ENCODE measurements at regions not wholly inside any gene's neighbourhood (a gene's known extent, or its start where the extent isn't known, plus 50 kb on each side); places are given as distances from the start of the nearest gene placed in this dataset.

DNA sequence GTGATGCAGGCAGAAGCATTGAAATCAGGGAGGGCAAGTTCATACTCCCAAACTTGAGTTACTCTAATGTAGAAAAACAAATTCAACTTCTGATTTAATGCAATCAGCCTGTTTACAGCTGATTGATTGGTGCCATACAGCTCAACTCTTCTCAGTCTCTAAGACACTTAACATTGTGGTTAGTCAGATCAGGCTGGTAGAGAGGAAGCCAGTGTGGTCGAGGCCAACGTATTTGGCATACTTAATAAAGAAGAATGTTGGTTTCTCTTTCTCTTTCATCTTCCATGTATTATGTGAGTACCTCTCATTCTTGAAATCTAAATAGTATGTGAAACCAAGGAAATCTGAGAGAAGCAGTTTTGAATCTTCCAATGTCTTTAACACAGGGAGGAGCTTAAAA lies 255.0 kb upstream of the SLITRK1 start (continued):
- TF ChIP-seq KAT2A (conservative IDR thresholded peaks at IDR 0.05; ENCODE audit: control insufficient read depth, low read depth, low read length) (no peak), ZSCAN29 (IDR thresholded peaks at IDR 0.05) (no peak), IKZF2 (IDR thresholded peaks at IDR 0.05) (peak; percentile 45 to 59; a peak in 3 of 4 replicates), TCF7 (IDR thresholded peaks at IDR 0.05; ENCODE audit: borderline replicate concordance) (no peak), RELA (IDR thresholded peaks at IDR 0.05; ENCODE audit: borderline replicate concordance, partially characterized antibody) (no peak), SRF (IDR thresholded peaks at IDR 0.05; ENCODE audit: low read depth in 2 of 2, low read length in 2 of 2) (no peak), SREBF1 (IDR thresholded peaks at IDR 0.05; ENCODE audit: low read length) (no peak), EGR1 (IDR thresholded peaks at IDR 0.05; ENCODE audit: borderline replicate concordance in 1 of 2, low read depth in 2 of 2, low read length in 2 of 2) (no peak), PML (IDR thresholded peaks at IDR 0.05; ENCODE audit: low read length) (no peak), CHD1 (IDR thresholded peaks at IDR 0.05; ENCODE audit: low read depth, low read length) (no peak), MYC (IDR thresholded peaks at IDR 0.05; ENCODE audit: insufficient read depth, insufficient read length, insufficient replicate concordance, low read length, severe bottlenecking) (no peak), NRF1 (conservative IDR thresholded peaks at IDR 0.05; ENCODE audit: low read depth, low read length) (no peak), POLR2A (IDR thresholded peaks at IDR 0.05; ENCODE audit: low read depth, low read length) (no peak), NFYB (IDR thresholded peaks at IDR 0.05; ENCODE audit: insufficient read depth, low read depth, low read length) (no peak), SUPT20H (IDR thresholded peaks at IDR 0.05; ENCODE audit: borderline replicate concordance, control insufficient read depth, low read depth, low read length) (no peak), CREM (IDR thresholded peaks at IDR 0.05; ENCODE audit: low read depth) (no peak), HDAC6 (IDR thresholded peaks at IDR 0.05; ENCODE audit: unreplicated experiment) (no peak)
- TF ChIP-seq, protein P1, sequence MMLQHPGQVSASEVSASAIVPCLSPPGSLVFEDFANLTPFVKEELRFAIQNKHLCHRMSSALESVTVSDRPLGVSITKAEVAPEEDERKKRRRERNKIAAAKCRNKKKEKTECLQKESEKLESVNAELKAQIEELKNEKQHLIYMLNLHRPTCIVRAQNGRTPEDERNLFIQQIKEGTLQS (IDR thresholded peaks at IDR 0.05; ENCODE audit: borderline replicate concordance, extremely low read depth, low read depth, low read length): no peak
- TF ChIP-seq, protein P2, sequence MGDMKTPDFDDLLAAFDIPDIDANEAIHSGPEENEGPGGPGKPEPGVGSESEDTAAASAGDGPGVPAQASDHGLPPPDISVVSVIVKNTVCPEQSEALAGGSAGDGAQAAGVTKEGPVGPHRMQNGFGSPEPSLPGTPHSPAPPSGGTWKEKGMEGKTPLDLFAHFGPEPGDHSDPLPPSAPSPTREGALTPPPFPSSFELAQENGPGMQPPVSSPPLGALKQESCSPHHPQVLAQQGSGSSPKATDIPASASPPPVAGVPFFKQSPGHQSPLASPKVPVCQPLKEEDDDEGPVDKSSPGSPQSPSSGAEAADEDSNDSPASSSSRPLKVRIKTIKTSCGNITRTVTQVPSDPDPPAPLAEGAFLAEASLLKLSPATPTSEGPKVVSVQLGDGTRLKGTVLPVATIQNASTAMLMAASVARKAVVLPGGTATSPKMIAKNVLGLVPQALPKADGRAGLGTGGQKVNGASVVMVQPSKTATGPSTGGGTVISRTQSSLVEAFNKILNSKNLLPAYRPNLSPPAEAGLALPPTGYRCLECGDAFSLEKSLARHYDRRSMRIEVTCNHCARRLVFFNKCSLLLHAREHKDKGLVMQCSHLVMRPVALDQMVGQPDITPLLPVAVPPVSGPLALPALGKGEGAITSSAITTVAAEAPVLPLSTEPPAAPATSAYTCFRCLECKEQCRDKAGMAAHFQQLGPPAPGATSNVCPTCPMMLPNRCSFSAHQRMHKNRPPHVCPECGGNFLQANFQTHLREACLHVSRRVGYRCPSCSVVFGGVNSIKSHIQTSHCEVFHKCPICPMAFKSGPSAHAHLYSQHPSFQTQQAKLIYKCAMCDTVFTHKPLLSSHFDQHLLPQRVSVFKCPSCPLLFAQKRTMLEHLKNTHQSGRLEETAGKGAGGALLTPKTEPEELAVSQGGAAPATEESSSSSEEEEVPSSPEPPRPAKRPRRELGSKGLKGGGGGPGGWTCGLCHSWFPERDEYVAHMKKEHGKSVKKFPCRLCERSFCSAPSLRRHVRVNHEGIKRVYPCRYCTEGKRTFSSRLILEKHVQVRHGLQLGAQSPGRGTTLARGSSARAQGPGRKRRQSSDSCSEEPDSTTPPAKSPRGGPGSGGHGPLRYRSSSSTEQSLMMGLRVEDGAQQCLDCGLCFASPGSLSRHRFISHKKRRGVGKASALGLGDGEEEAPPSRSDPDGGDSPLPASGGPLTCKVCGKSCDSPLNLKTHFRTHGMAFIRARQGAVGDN (IDR thresholded peaks at IDR 0.05): no peak
- TF ChIP-seq, protein P3, sequence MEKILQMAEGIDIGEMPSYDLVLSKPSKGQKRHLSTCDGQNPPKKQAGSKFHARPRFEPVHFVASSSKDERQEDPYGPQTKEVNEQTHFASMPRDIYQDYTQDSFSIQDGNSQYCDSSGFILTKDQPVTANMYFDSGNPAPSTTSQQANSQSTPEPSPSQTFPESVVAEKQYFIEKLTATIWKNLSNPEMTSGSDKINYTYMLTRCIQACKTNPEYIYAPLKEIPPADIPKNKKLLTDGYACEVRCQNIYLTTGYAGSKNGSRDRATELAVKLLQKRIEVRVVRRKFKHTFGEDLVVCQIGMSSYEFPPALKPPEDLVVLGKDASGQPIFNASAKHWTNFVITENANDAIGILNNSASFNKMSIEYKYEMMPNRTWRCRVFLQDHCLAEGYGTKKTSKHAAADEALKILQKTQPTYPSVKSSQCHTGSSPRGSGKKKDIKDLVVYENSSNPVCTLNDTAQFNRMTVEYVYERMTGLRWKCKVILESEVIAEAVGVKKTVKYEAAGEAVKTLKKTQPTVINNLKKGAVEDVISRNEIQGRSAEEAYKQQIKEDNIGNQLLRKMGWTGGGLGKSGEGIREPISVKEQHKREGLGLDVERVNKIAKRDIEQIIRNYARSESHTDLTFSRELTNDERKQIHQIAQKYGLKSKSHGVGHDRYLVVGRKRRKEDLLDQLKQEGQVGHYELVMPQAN (conservative IDR thresholded peaks at IDR 0.05): no peak
